CD4-positive, alpha-beta memory T cell (primary cell): ENCODE measurements at regions not wholly inside any gene's neighbourhood (a gene's known extent, or its start where the extent isn't known, plus 50 kb on each side); places are given as distances from the start of the nearest gene placed in this dataset.
A peak's percentile ranks its signal among the peaks of the same experiment; 100 is the strongest.

Source experiments
- CTCF ChIA-PET: fragments of 350-600 bp; sonication (Branson Sonifier 250); formaldehyde crosslinking; loops from one replicate; lab custom pipeline; 2021; ENCODE audit warnings: inconsistent platforms; ENCODE audit not compliant: partially characterized antibody; lab: Charles Lee
- POLR2A ChIA-PET: fragments of 350-600 bp; sonication (Branson Sonifier 250); formaldehyde crosslinking; loops from one replicate; lab custom pipeline; 2021; ENCODE audit not compliant: partially characterized antibody; lab: Charles Lee
- DNase-seq, 5 donors: peaks; one replicate each; pipeline versions ENCODE4 v3.0.0 to v3.0.0-alpha.2; 2020 to 2022; ENCODE audit warnings: mixed read lengths in 1 of 5
- H3K27ac ChIP-seq: one replicate; pipeline ENCODE4 v1.7.0; 2013; ENCODE audit warnings: low read depth, low read length
- H3K27me3 ChIP-seq: 2 replicates; pipeline ENCODE4 v1.7.0; 2013; ENCODE audit warnings: mild to moderate bottlenecking, low read length, moderate library complexity; ENCODE audit not compliant: insufficient read depth
- H3K36me3 ChIP-seq: 2 replicates; pipeline ENCODE4 v1.7.0; 2013; ENCODE audit warnings: mild to moderate bottlenecking, low read length, moderate library complexity; ENCODE audit not compliant: insufficient read depth
- H3K4me1 ChIP-seq: 2 replicates; pipeline ENCODE4 v1.7.0; 2013; ENCODE audit warnings: mild to moderate bottlenecking, low read length, moderate library complexity; ENCODE audit not compliant: insufficient read depth
- H3K4me3 ChIP-seq, 2 donors: one replicate each; pipeline ENCODE4 v1.7.0; 2013; ENCODE audit warnings: low read length in 2 of 2, mild to moderate bottlenecking in 1 of 2
- H3K9me3 ChIP-seq, 2 donors: one replicate each; pipeline ENCODE4 v1.7.0; 2013; ENCODE audit warnings: low read length in 2 of 2, control low read depth in 1 of 2; ENCODE audit not compliant: control insufficient read depth in 1 of 2
- H3K27ac Mint-ChIP-seq, 7 donors: one replicate each; pipeline ENCODE4 v1.8.0; 2020 to 2021; ENCODE audit warnings: mixed read lengths in 7 of 7, mild to moderate bottlenecking in 6 of 7, inconsistent platforms in 3 of 7, moderate library complexity in 3 of 7
- H3K27me3 Mint-ChIP-seq, 2 donors: one replicate each; pipeline ENCODE4 v1.8.0; 2020 to 2021; ENCODE audit warnings: mixed read lengths in 2 of 2
- H3K36me3 Mint-ChIP-seq, 2 donors: one replicate each; pipeline ENCODE4 v1.8.0; 2020 to 2021; ENCODE audit warnings: mixed read lengths in 2 of 2, inconsistent platforms in 1 of 2, mild to moderate bottlenecking in 1 of 2
- H3K4me1 Mint-ChIP-seq, 4 donors: one replicate each; pipeline ENCODE4 v1.8.0; 2020 to 2021; ENCODE audit warnings: mixed read lengths in 4 of 4, mild to moderate bottlenecking in 1 of 4
- H3K4me3 Mint-ChIP-seq, 8 donors: one replicate each; pipeline ENCODE4 v1.8.0; 2020 to 2021; ENCODE audit warnings: mixed read lengths in 8 of 8, mild to moderate bottlenecking in 7 of 8, moderate library complexity in 6 of 8, inconsistent platforms in 3 of 8
- H3K9me3 Mint-ChIP-seq, 8 donors: one replicate each; pipeline ENCODE4 v1.8.0; 2020 to 2021; ENCODE audit warnings: mixed read lengths in 8 of 8, mild to moderate bottlenecking in 5 of 8, inconsistent platforms in 3 of 8, moderate library complexity in 1 of 8
- intact Hi-C: fragments of 100-400 bp; cut with micrococcal nuclease; formaldehyde crosslinking; loops from one replicate; pipeline ENCODE4 v1.15.1; 2023

DNA sequence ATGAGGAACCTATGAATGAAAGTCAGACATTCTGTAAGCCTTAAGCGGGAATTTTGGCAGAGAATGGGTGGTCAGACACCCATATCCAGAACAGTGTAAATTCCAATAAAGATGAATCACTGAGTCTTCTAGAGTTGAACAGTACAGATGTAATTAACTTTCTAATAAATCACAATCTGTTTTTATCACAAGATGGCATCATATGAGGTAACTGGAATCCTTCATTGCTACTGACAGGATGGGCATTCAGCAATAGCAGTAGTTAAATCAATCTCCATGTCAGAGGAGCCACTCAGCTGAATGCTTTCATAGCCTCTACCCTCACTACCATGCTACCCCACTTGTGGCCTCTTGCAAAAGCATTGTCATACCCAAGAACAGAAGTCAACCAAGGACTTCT lies 690.3 kb downstream of the AMY1C start:
- Mint-ChIP-seq H3K27me3 (no peaks in the 10 kb centered on the region), H3K4me3 (no peak overlapping the region), H3K27ac (no peak overlapping the region), H3K4me1 (no peaks in the 10 kb centered on the region), H3K36me3 (no peaks in the 10 kb centered on the region), H3K9me3 (peaks cover 0 to 31% (median 15%) of the 10 kb centered on the region in 8 donors)
- Histone ChIP-seq H3K4me1 (no peaks in the 10 kb centered on the region), H3K9me3 (no peaks in the 10 kb centered on the region), H3K36me3 (no peaks in the 10 kb centered on the region), H3K4me3 (no peak overlapping the region), H3K27ac (no peak overlapping the region), H3K27me3 (no peaks in the 10 kb centered on the region)
- intact Hi-C loops: no loop called here
- no peak for DNase-seq
- POLR2A ChIA-PET: no interaction called here
- CTCF ChIA-PET: no interaction called here

DNA sequence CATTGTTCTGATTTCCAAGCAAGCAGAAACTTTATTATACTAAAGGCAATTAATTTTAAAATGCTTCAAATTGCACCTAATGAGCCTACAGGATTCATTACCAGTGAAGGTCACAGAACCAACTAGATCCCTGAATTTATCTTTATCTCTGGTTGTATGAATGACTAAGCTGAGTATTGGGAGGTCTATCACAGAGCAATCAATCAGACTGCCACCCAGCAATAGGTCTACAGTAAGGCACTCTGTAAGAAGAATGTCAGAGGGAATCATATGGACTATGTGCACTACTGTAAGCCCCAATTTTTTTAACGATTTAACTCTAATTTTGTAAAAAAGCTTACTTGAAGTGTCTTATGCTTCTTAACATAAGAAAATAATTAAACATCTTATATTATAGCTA lies 707.0 kb downstream of the AMY1C start:
- no peaks in the 10 kb centered on the region for H3K27me3 ChIP-seq
- peaks cover 2 to 43% (median 32%) of the 10 kb centered on the region in 8 donors for H3K9me3 Mint-ChIP-seq
- ChIA-PET POLR2A (no interaction called here), CTCF (no interaction called here)
- H3K4me1 ChIP-seq: no peaks in the 10 kb centered on the region
- H3K4me3 Mint-ChIP-seq: no peak overlapping the region
- no peak for DNase-seq
- H3K36me3 ChIP-seq: no peaks in the 10 kb centered on the region
- H3K4me3 ChIP-seq: no peak overlapping the region
- no peak overlapping the region for H3K27ac Mint-ChIP-seq
- no peak overlapping the region for H3K27ac ChIP-seq
- H3K36me3 Mint-ChIP-seq: no peaks in the 10 kb centered on the region
- H3K27me3 Mint-ChIP-seq: no peaks in the 10 kb centered on the region
- no peaks in the 10 kb centered on the region for H3K4me1 Mint-ChIP-seq
- intact Hi-C loops: no loop called here
- H3K9me3 ChIP-seq: peaks cover 0 to 4% of the 10 kb centered on the region in 2 donors

DNA sequence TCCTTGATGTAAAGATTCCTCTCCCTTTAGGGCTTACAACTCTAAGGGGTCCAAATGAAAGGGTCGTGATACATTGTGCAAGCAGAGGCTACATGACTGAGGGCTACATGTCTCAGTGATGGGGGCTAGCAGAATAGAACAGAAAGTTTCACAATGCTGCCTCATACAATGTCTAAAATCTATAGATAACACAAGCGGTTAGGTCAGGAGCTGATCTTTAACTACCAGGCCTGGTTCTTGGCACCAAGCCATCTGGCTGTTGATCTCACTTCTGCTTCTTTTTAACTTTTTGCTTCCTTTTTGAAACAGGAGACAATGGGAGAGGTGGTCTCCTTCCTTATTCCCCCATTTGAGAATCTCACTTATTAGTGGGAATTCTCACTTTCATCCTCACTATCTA lies 710.2 kb downstream of the AMY1C start:
- ChIA-PET POLR2A (no interaction called here), CTCF (no interaction called here)
- no peaks in the 10 kb centered on the region for H3K4me1 Mint-ChIP-seq
- H3K27me3 Mint-ChIP-seq: no peaks in the 10 kb centered on the region
- H3K27ac Mint-ChIP-seq: no peak overlapping the region
- no peak for DNase-seq
- peaks cover 0 to 46% (median 28%) of the 10 kb centered on the region in 8 donors for H3K9me3 Mint-ChIP-seq
- no peaks in the 10 kb centered on the region for H3K4me1 ChIP-seq
- no peaks in the 10 kb centered on the region for H3K36me3 ChIP-seq
- intact Hi-C loops: no loop called here
- peaks cover 0 to 4% of the 10 kb centered on the region in 2 donors for H3K9me3 ChIP-seq
- H3K4me3 Mint-ChIP-seq: no peak overlapping the region
- no peak overlapping the region for H3K4me3 ChIP-seq
- H3K27me3 ChIP-seq: no peaks in the 10 kb centered on the region
- H3K36me3 Mint-ChIP-seq: no peaks in the 10 kb centered on the region
- no peak overlapping the region for H3K27ac ChIP-seq

DNA sequence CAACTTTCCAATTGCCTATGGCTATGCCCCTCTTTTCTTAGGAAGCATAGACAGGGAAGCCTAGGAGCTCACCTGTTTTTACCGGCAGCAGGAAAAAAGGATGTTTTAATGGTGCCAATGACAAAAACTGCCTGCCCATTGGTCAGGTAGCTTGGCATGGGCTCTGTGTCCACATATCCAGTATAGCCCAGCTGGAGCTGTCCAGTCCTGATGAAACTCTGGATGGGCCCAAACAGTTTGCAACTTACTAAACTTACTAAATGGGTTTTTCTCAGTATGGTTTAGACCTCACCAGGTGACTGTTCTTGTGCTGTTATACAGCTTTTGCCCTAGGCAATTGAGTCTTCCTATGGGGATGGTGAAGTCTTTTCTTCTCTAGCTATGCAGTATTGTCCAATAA lies 711.2 kb downstream of the AMY1C start:
- CTCF ChIA-PET: no interaction called here
- H3K27ac Mint-ChIP-seq: no peak overlapping the region
- no peak overlapping the region for H3K4me3 Mint-ChIP-seq
- Histone ChIP-seq H3K27me3 (no peaks in the 10 kb centered on the region), H3K9me3 (peaks cover 0 to 4% of the 10 kb centered on the region in 2 donors), H3K27ac (no peak overlapping the region), H3K4me1 (no peaks in the 10 kb centered on the region), H3K4me3 (no peak overlapping the region), H3K36me3 (no peaks in the 10 kb centered on the region)
- POLR2A ChIA-PET: no interaction called here
- no peaks in the 10 kb centered on the region for H3K27me3 Mint-ChIP-seq
- intact Hi-C loops: no loop called here
- no peak for DNase-seq
- H3K36me3 Mint-ChIP-seq: no peaks in the 10 kb centered on the region
- no peaks in the 10 kb centered on the region for H3K4me1 Mint-ChIP-seq
- peaks cover 0 to 46% (median 27%) of the 10 kb centered on the region in 8 donors for H3K9me3 Mint-ChIP-seq

DNA sequence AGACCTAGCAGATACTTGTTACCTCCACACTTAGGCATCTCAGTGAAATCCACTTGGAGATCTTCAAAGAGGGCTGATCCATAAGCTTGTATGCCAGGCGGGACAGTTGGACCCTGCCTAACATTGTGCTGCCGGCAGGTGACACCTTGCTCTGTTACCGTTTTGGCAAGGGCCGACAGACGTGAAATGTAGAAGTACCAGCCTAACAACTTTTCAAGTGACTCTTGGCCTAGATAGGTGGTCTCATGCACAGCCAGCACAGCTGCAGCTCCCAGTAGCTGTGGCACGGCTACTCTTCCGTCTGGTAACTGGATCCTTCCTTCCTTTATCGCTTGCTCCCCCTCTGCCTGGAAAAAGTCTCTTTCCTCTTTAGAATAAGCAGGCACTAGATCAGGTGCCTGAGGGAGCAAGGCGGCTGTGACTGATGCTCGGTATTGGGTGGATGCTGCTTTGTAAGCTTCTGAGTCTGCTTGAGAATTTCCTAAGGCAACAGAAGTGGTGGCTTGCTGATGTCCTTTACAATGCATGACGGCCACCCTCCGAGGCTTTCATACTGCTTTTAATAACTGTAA lies 713.5 kb downstream of the AMY1C start:
- no peaks in the 10 kb centered on the region for H3K36me3 Mint-ChIP-seq
- intact Hi-C loops: no loop called here
- Histone ChIP-seq H3K27ac (no peak overlapping the region), H3K9me3 (no peaks in the 10 kb centered on the region), H3K4me1 (no peaks in the 10 kb centered on the region), H3K36me3 (no peaks in the 10 kb centered on the region), H3K4me3 (no peak overlapping the region), H3K27me3 (no peaks in the 10 kb centered on the region)
- H3K4me1 Mint-ChIP-seq: no peaks in the 10 kb centered on the region
- no peaks in the 10 kb centered on the region for H3K27me3 Mint-ChIP-seq
- no peak for DNase-seq
- H3K27ac Mint-ChIP-seq: no peak overlapping the region
- H3K4me3 Mint-ChIP-seq: no peak overlapping the region
- POLR2A ChIA-PET: no interaction called here
- CTCF ChIA-PET: no interaction called here
- H3K9me3 Mint-ChIP-seq: peaks cover 0 to 50% (median 30%) of the 10 kb centered on the region in 8 donors

DNA sequence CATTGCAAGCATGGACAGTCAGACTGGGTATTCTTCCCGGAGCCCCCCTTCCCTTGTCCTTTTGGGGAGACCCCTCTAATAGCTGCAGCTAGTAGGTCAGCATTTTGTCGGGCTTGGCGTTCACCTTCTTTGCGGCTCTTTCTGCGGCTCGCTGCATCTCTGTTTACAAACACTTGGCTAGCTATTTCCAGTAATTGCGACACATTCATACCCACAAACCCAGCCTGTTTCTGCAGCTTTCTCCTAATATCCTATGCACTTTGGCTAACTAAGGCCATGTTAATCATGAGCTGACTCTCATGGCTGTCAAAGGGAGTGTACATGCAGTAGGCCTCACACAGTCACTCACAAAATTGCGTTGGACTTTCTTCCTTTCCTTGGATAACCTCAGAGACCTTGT lies 716.4 kb downstream of the AMY1C start:
- Histone ChIP-seq H3K9me3 (no peaks in the 10 kb centered on the region), H3K27me3 (no peaks in the 10 kb centered on the region), H3K4me3 (no peak overlapping the region), H3K36me3 (no peaks in the 10 kb centered on the region), H3K27ac (no peak overlapping the region), H3K4me1 (no peaks in the 10 kb centered on the region)
- ChIA-PET POLR2A (no interaction called here), CTCF (no interaction called here)
- Mint-ChIP-seq H3K36me3 (no peaks in the 10 kb centered on the region), H3K9me3 (peaks cover 0 to 49% (median 25%) of the 10 kb centered on the region in 8 donors), H3K4me1 (no peaks in the 10 kb centered on the region), H3K27me3 (no peaks in the 10 kb centered on the region), H3K27ac (no peak overlapping the region), H3K4me3 (no peak overlapping the region)
- intact Hi-C loops: no loop called here
- DNase-seq: no peak

DNA sequence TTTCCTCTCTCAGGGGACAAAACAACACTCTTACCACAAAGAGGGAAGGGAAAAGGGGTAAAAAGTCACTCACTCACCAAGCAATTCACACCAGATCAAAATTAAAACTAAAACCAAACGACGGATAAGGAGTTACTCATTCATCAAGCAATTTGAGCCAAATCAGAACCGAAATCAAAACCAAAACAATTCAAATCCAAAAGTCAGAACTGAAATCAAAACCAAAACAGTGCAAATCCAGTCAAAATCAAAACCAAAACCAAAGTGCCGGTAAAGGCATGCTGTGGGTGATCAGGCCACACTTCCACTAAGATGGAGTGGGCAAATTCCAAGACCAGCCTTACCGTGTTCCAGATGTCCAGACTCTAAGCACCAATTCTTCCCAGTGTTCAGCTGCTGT lies 717.9 kb downstream of the AMY1C start:
- no peak for DNase-seq
- no peaks in the 10 kb centered on the region for H3K9me3 ChIP-seq
- H3K27ac ChIP-seq: no peak overlapping the region
- no peaks in the 10 kb centered on the region for H3K27me3 ChIP-seq
- ChIA-PET POLR2A (no interaction called here), CTCF (no interaction called here)
- intact Hi-C loops: no loop called here
- Mint-ChIP-seq H3K4me3 (peak overlapping the region in 1 of 8 donors; percentile 5), H3K36me3 (no peaks in the 10 kb centered on the region), H3K4me1 (no peaks in the 10 kb centered on the region), H3K27me3 (no peaks in the 10 kb centered on the region), H3K27ac (no peak overlapping the region), H3K9me3 (peaks cover 0 to 38% (median 18%) of the 10 kb centered on the region in 8 donors)
- no peaks in the 10 kb centered on the region for H3K36me3 ChIP-seq
- H3K4me1 ChIP-seq: no peaks in the 10 kb centered on the region
- H3K4me3 ChIP-seq: no peak overlapping the region

DNA sequence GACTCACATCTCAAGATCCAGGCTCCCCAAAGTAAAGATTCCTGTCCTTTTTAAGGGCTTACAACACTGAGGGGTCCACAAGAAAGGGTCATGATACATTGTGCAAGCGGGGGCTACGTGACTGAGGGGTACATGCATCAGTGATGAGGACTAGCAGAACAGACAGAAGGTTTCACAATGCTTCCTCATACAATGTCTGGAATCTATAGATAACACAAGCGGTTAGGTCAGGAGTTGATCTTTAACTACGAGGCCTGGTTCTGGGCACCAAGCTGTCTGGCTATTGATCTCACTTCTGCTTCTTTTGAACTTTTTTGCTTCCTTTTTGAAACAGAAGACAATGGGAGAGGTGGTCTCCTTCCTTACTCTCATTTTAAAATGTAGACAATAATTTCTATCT lies 718.6 kb downstream of the AMY1C start:
- Histone ChIP-seq H3K4me1 (no peaks in the 10 kb centered on the region), H3K9me3 (no peaks in the 10 kb centered on the region), H3K27me3 (no peaks in the 10 kb centered on the region), H3K27ac (no peak overlapping the region), H3K4me3 (no peak overlapping the region), H3K36me3 (no peaks in the 10 kb centered on the region)
- intact Hi-C loops: no loop called here
- no peak overlapping the region for H3K4me3 Mint-ChIP-seq
- no peaks in the 10 kb centered on the region for H3K27me3 Mint-ChIP-seq
- DNase-seq: no peak
- H3K9me3 Mint-ChIP-seq: peaks cover 3 to 35% (median 16%) of the 10 kb centered on the region in 8 donors
- H3K4me1 Mint-ChIP-seq: no peaks in the 10 kb centered on the region
- H3K27ac Mint-ChIP-seq: no peak overlapping the region
- CTCF ChIA-PET: no interaction called here
- POLR2A ChIA-PET: no interaction called here
- H3K36me3 Mint-ChIP-seq: no peaks in the 10 kb centered on the region
